Heart right ventricle (tissue), 16 donors: ENCODE measurements at regions not wholly inside any gene's neighbourhood (a gene's known extent, or its start where the extent isn't known, plus 50 kb on each side); places are given as distances from the start of the nearest gene placed in this dataset.

Source experiments
- ATAC-seq, 8 donors: fragments of 200-7000 bp; cut with Tn5 transposase; one replicate each; pipeline ENCODE4 v1.9.1; 2020; ENCODE audit warnings: mild to moderate bottlenecking in 8 of 8, moderate library complexity in 8 of 8, moderate number of reproducible peaks in 1 of 8
- DNase-seq, 2 donors: peaks; one replicate each; pipeline ENCODE4 v3.0.0-alpha.2; 2020
- H3K27ac ChIP-seq, 10 donors: fragments of 200-600 bp; sonication (generic) in 2 of 10; one replicate each; pipeline versions ENCODE4 v1.5.0 to v1.8.0; 2020 to 2022; ENCODE audit warnings: mild to moderate bottlenecking in 3 of 10
- H3K27me3 ChIP-seq, 7 donors: fragments of 200-600 bp; one replicate each; pipeline ENCODE4 v1.8.0; 2021 to 2022; ENCODE audit warnings: mild to moderate bottlenecking in 2 of 7
- H3K36me3 ChIP-seq, 9 donors: fragments of 200-600 bp; sonication (generic) in 1 of 9; one replicate each; pipeline versions ENCODE4 v1.5.0 to v1.8.0; 2020 to 2022; ENCODE audit warnings: mild to moderate bottlenecking in 2 of 9
- H3K4me1 ChIP-seq, 9 donors: fragments of 200-600 bp; sonication (generic) in 1 of 9; one replicate each; pipeline versions ENCODE4 v1.5.0 to v1.8.0; 2020 to 2022; ENCODE audit warnings: mild to moderate bottlenecking in 4 of 9
- H3K4me3 ChIP-seq, 10 donors: fragments of 200-600 bp; sonication (generic) in 2 of 10; one replicate each; pipeline versions ENCODE4 v1.5.0 to v1.8.0; 2020 to 2022; ENCODE audit warnings: mild to moderate bottlenecking in 7 of 10, moderate library complexity in 2 of 10
- H3K9me3 ChIP-seq, 11 donors: fragments of 200-600 bp in 10 of 11; sonication (generic) in 2 of 11; one replicate each; pipeline versions ENCODE4 v1.5.0 to v1.8.0; 2013 to 2022; ENCODE audit warnings: mild to moderate bottlenecking in 2 of 11, control low read depth in 1 of 11, moderate library complexity in 1 of 11
- CTCF ChIP-seq, 9 donors: fragments of 200-600 bp; sonication (generic) in 2 of 9; IDR thresholded peaks; one replicate each; pipeline versions ENCODE4 v1.5.0 to v1.8.0; 2021 to 2022; ENCODE audit warnings: antibody characterized with exemption in 9 of 9, mild to moderate bottlenecking in 5 of 9, moderate library complexity in 1 of 9
- WGBS, 2 donors: extraction: QIAGEN DNeasy Blood & Tissue Kit; methylation state at CpG; one replicate each; pipeline ENCODE4 v1.1.7; 2013; ENCODE audit warnings: inconsistent platforms in 1 of 2; 5-methylcytosine and 5-hydroxymethylcytosine counted together
- intact Hi-C, 10 donors: fragments of 100-400 bp; cut with DNase I; formaldehyde crosslinking; loops; one replicate each; pipeline versions ENCODE4 v1.11.1 to v1.14.2; 2022
- donor health status: Arrhythmogenic right ventricular cardiomyopathy.
- donor health status: ischemic (EF 13 %, LVEDD 7.1; RV severe dilation, severe dysfunction).
- donor health status: healthy with polysubstance abuse.
- donor health status: DM: no; HTN: yes; CAD: no.
- donor health status: DM: no; HTN: no; CAD: no.
- donor health status: ischemic (EF 25% LVEDD 6.9; RV normal size, moderate dysfunction).
- donor health status: ischemic (EF 25% LVEDD 5.7; RV mildly dilated, moderate dysfunction).
- donor health status: healthy.
- donor health status: DM: yes; HTN: yes; CAD: no.
- donor health status: Ischemic cardiomyopathy.
- donor health status: ischemic (EF 35%, LVEDD 5.7; RV mildly dilated, moderate dysfunction).
- donor health status: nonischemic (EF 11% LVEDD 7.7; RV severe dilation, severe dysfunction).
- donor health status: DM: yes; HTN: yes; CAD: no.
- donor health status: PGD.
- donor health status: ischemic (EF 29% LVEDD 5.4; RV normal size, mild dysfunction).
- donor health status: nonischemic (EF 23%, LVEDD 6.1; RV moderate dilation, normal function).

GRCh38 chr6:74459260-74459659 lies 746.6 kb downstream of the COL12A1 start:
- no peak for DNase-seq
- 85 to 87% methylated on average over 7 of the region's 7 CpGs for WGBS, 2 donors
- Histone ChIP-seq H3K36me3 (no peaks in the 10 kb centered on the region), H3K4me3 (no peak overlapping the region), H3K27ac (no peak overlapping the region), H3K27me3 (no peaks in the 10 kb centered on the region), H3K9me3 (peaks cover 0 to 34% (median 4%) of the 10 kb centered on the region in 11 donors), H3K4me1 (no peaks in the 10 kb centered on the region)
- TF ChIP-seq CTCF (IDR thresholded peaks at IDR 0.05), result no peak
- no peak for ATAC-seq
- intact Hi-C loops, result no loop called here

- Histone ChIP-seq H3K27ac (no peak overlapping the region), H3K36me3 (no peaks in the 10 kb centered on the region), H3K9me3 (peaks cover 0 to 34% (median 4%) of the 10 kb centered on the region in 11 donors), H3K4me3 (no peak overlapping the region), H3K27me3 (no peaks in the 10 kb centered on the region), H3K4me1 (no peaks in the 10 kb centered on the region)
- no peak for TF ChIP-seq CTCF (IDR thresholded peaks at IDR 0.05)
- DNase-seq (no peak), ATAC-seq (no peak)
- 67% methylated on average over 1 of the region's 1 CpG for WGBS, 2 donors
- intact Hi-C loops, result no loop called here
Measured at GRCh38 chr6:74458536-74458935, 747.3 kb downstream of the COL12A1 start.

- H3K27me3 ChIP-seq, result no peaks in the 10 kb centered on the region
- no peak overlapping the region for H3K27ac ChIP-seq
- DNase-seq (no peak), ATAC-seq (no peak)
- no peaks in the 10 kb centered on the region for H3K4me1 ChIP-seq
- 86 to 97% methylated on average over 1 of the region's 1 CpG for WGBS, 2 donors
- no peak overlapping the region for H3K4me3 ChIP-seq
- no peaks in the 10 kb centered on the region for H3K36me3 ChIP-seq
- TF ChIP-seq CTCF (IDR thresholded peaks at IDR 0.05), result no peak
- intact Hi-C loops, result no loop called here
- peaks cover 0 to 10% (median 0%) of the 10 kb centered on the region in 11 donors for H3K9me3 ChIP-seq
Measured at GRCh38 chr6:74455786-74456185, 750.1 kb downstream of the COL12A1 start.

- DNase-seq (no peak), ATAC-seq (no peak)
- 71% methylated on average over 5 of the region's 5 CpGs for WGBS, 2 donors
- TF ChIP-seq CTCF (IDR thresholded peaks at IDR 0.05), result no peak
- H3K27ac ChIP-seq, result no peak overlapping the region
- H3K9me3 ChIP-seq, result no peaks in the 10 kb centered on the region
- H3K4me3 ChIP-seq, result no peak overlapping the region
- intact Hi-C loops, result no loop called here
- no peaks in the 10 kb centered on the region for H3K36me3 ChIP-seq
- H3K4me1 ChIP-seq, result no peaks in the 10 kb centered on the region
- H3K27me3 ChIP-seq, result no peaks in the 10 kb centered on the region
Measured at GRCh38 chr6:74451953-74452352, 753.9 kb downstream of the COL12A1 start.

- no peak overlapping the region for H3K4me3 ChIP-seq
- no peak for TF ChIP-seq CTCF (IDR thresholded peaks at IDR 0.05)
- no peaks in the 10 kb centered on the region for H3K27me3 ChIP-seq
- 89 to 92% methylated on average over 4 of the region's 4 CpGs for WGBS, 2 donors
- H3K36me3 ChIP-seq, result no peaks in the 10 kb centered on the region
- ATAC-seq (no peak), DNase-seq (no peak)
- H3K9me3 ChIP-seq, result no peaks in the 10 kb centered on the region
- no peaks in the 10 kb centered on the region for H3K4me1 ChIP-seq
- intact Hi-C loops, result no loop called here
- H3K27ac ChIP-seq, result no peak overlapping the region
Measured at GRCh38 chr6:74448850-74449249, 752.8 kb downstream of the CD109 start.
